AG04450 (cell line): ENCODE measurements at regions not wholly inside any gene's neighbourhood (a gene's known extent, or its start where the extent isn't known, plus 50 kb on each side); places are given as distances from the start of the nearest gene placed in this dataset.

Experiments used
- CTCF ChIA-PET: fragments of 300-600, 350-600 bp; formaldehyde crosslinking; extraction: SDS; loops from one replicate; lab custom pipeline; 2022; ENCODE audit warnings: antibody characterized with exemption, inconsistent platforms; lab: Charles Lee
- POLR2A ChIA-PET: fragments of 350-600 bp; formaldehyde crosslinking; extraction: SDS; loops from one replicate; lab custom pipeline; 2021; ENCODE audit warnings: antibody characterized with exemption, inconsistent platforms; lab: Yijun Ruan, JAX
- DNase-seq: peaks from one replicate; pipeline ENCODE4 v3.0.0-alpha.2; 2011; ENCODE audit warnings: low read depth, low spot score
- H3K27ac ChIP-seq: one replicate; pipeline ENCODE4 v1.5.1; 2012; ENCODE audit warnings: low read depth, low read length, control low read depth
- H3K27me3 ChIP-seq: one replicate; pipeline ENCODE4 v1.6.0; 2012; ENCODE audit warnings: low read length; ENCODE audit not compliant: control insufficient read depth, insufficient read depth
- H3K4me3 ChIP-seq: 2 replicates; pipeline ENCODE4 v1.5.1; 2011; ENCODE audit warnings: mild to moderate bottlenecking, low read depth, low read length, control low read depth
- H3K9me3 ChIP-seq: 2 replicates; pipeline ENCODE4 v1.5.1; 2012; ENCODE audit warnings: low read length; ENCODE audit not compliant: control insufficient read depth, insufficient read depth
- TF ChIP-seq, protein P1 (sequence below): IDR thresholded peaks from 2 replicates; pipeline ENCODE4 v1.5.1; 2011; ENCODE audit warnings: low read depth, low read length, control low read depth, inconsistent platforms

DNA sequence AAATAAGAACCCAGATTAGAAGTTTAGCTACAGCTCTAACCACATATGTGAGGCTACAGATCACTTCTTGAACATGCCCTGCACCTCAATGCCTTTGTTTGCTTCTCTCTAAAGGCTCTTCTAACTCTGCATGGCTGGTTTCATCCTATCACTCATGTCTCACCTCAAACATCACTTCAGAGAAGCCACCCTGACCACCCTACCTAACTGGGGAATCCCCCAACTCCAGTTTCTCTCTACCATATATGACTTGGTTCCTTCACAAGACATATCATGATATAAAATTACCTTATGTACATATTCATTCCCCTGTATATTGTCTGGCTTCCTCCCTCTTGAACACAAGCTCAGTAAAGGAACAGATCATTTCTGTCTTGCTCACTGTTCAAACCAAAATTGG is 250.2 kb upstream of the GRIP1 start:
- Histone ChIP-seq H3K4me3 (no peak overlapping the region), H3K9me3 (no peaks in the 10 kb centered on the region), H3K27me3 (no peaks in the 10 kb centered on the region), H3K27ac (no peak overlapping the region)
- TF ChIP-seq, protein P1, sequence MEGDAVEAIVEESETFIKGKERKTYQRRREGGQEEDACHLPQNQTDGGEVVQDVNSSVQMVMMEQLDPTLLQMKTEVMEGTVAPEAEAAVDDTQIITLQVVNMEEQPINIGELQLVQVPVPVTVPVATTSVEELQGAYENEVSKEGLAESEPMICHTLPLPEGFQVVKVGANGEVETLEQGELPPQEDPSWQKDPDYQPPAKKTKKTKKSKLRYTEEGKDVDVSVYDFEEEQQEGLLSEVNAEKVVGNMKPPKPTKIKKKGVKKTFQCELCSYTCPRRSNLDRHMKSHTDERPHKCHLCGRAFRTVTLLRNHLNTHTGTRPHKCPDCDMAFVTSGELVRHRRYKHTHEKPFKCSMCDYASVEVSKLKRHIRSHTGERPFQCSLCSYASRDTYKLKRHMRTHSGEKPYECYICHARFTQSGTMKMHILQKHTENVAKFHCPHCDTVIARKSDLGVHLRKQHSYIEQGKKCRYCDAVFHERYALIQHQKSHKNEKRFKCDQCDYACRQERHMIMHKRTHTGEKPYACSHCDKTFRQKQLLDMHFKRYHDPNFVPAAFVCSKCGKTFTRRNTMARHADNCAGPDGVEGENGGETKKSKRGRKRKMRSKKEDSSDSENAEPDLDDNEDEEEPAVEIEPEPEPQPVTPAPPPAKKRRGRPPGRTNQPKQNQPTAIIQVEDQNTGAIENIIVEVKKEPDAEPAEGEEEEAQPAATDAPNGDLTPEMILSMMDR: no peak
- no peak for DNase-seq
- ChIA-PET CTCF (interaction anchor here (0.6 kb wide), 1 partner anchor 1805 kb away, joined by 3 read pairs; no protein-coding TSS in a partner anchor), POLR2A (no interaction called here)

DNA sequence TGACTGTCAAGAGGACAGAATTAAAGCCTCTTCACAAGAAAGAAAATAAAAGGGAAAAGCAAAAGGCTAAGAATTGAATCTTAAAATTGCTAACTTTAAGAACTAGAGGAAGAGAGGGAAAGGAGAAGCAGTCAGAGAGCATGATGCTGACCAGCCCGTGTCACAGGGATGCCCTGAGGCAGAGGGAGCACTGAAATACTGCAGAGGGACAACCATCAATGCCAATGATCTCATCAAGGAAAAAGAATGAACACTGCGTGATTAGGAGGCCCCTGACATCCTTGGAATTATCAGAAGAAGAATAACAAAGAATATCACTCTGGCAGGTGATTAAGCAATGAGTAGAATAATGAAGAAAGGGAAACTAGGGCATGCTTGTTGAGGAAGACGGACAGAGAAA is 252.2 kb upstream of the GRIP1 start:
- ChIA-PET POLR2A (no interaction called here), CTCF (no interaction called here)
- no peak overlapping the region for H3K4me3 ChIP-seq
- no peak overlapping the region for H3K27ac ChIP-seq
- no peaks in the 10 kb centered on the region for H3K9me3 ChIP-seq
- no peaks in the 10 kb centered on the region for H3K27me3 ChIP-seq
- no peak for DNase-seq
- TF ChIP-seq, protein P1: no peak

DNA sequence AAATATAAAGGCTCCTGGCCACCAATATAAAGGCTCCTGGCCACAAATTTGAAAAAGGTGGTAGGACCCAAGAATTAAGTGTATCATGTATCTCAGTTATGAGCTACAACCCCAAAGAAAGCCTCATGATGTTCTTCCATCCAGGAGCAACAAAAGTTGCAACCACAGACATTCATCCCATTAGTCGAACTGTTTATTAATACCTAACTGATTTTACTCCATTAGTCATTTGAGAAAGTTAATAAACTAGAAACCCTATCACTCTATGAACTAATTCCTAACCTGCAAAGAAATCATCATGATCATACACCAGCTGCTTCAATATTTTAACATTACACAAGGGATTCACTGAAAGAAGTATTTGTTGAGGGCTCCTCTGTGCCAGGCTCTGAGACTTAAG is 253.2 kb upstream of the GRIP1 start:
- DNase-seq: no peak
- ChIA-PET POLR2A (no interaction called here), CTCF (no interaction called here)
- TF ChIP-seq, protein P1: no peak
- Histone ChIP-seq H3K27ac (no peak overlapping the region), H3K4me3 (no peak overlapping the region), H3K9me3 (no peaks in the 10 kb centered on the region), H3K27me3 (no peaks in the 10 kb centered on the region)

DNA sequence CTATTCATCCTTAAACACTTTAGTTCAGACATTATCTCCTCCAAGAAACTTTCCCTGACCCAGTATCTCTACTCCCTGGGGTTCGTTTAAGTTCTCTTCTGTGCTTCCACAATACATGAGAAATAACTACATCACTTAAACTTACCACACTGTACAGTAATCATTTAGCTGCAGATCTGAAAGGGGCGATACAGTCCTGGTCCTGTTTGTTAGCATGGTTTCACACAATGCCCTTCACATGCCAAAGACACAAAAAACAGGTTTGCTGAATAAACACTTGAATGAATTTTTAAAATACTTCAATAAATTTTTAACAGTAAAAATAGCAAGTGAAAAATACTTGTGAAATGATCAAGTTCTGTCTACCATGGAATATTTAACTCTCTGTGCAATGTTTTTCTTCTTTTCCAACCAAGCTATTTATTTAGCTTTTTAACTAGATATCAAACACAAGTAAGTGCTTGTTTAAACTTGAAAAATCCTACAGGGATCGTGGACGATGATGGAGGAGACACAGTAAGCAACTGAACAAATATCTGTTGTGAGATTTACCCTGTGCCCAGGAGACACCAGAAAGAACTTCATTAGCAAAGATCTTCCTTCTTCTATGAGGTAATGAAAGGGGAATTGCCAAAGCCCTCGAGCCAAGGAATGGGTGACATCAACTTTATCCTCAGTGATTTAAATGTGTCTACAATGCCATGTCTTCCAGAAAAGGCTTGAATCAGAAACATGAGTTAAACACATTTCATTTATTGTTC is 255.6 kb upstream of the GRIP1 start:
- ChIA-PET POLR2A (no interaction called here), CTCF (no interaction called here)
- TF ChIP-seq, protein P1: no peak
- no peak overlapping the region for H3K27ac ChIP-seq
- H3K9me3 ChIP-seq: no peaks in the 10 kb centered on the region
- no peaks in the 10 kb centered on the region for H3K27me3 ChIP-seq
- no peak for DNase-seq
- no peak overlapping the region for H3K4me3 ChIP-seq

DNA sequence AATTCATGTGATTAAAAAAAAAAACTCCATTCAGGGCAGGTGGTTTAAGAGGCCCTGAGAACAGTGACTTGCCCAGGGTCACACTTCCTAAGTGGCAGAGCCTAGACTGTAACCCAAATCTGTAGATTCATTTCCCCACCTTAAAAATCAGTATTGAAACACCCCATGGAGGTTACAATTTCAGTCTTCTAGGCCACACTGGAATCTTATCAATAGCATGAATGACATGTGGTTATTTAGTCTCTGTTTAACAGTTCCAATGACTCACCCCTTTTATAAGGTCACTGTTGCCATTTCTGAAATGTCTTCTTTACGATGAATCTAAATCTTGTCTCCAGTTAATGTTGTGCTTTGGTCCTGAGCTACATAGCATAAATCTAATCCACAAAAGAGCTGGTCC is 262.3 kb upstream of the GRIP1 start:
- Histone ChIP-seq H3K27me3 (no peaks in the 10 kb centered on the region), H3K4me3 (no peak overlapping the region), H3K9me3 (no peaks in the 10 kb centered on the region), H3K27ac (no peak overlapping the region)
- ChIA-PET POLR2A (no interaction called here), CTCF (interaction anchor here (0.7 kb wide), 2 partner anchors 22 to 246 kb away, joined by 3 read pairs; no protein-coding TSS in a partner anchor)
- DNase-seq: no peak
- TF ChIP-seq, protein P1: no peak
